Parathyroid adenoma (tissue), 2 donors: ENCODE measurements at regions not wholly inside any gene's neighbourhood (a gene's known extent, or its start where the extent isn't known, plus 50 kb on each side); places are given as distances from the start of the nearest gene placed in this dataset.

Experiments used
- H2AFZ ChIP-seq: fragments of 300-600 bp; sonication (generic); one replicate; pipeline ENCODE4 v1.7.0; 2017; ENCODE audit warnings: antibody characterized with exemption, mild to moderate bottlenecking
- H3K27ac ChIP-seq: fragments of 300-600 bp; sonication (generic); one replicate; pipeline ENCODE4 v1.7.0; 2017
- H3K27me3 ChIP-seq: fragments of 300-600 bp; sonication (generic); one replicate; pipeline ENCODE4 v1.7.0; 2017; ENCODE audit warnings: low read length; ENCODE audit not compliant: control insufficient read depth, insufficient read depth
- H3K36me3 ChIP-seq: fragments of 300-600 bp; sonication (generic); one replicate; pipeline ENCODE4 v1.7.0; 2017; ENCODE audit warnings: low read length; ENCODE audit not compliant: control insufficient read depth, insufficient read depth
- H3K4me1 ChIP-seq: fragments of 300-600 bp; sonication (generic); one replicate; pipeline ENCODE4 v1.7.0; 2017; ENCODE audit warnings: control low read depth
- H3K4me2 ChIP-seq: fragments of 300-600 bp; sonication (generic); one replicate; pipeline ENCODE4 v1.7.0; 2017; ENCODE audit warnings: low read length
- H3K4me3 ChIP-seq: fragments of 300-600 bp; sonication (generic); one replicate; pipeline ENCODE4 v1.7.0; 2017; ENCODE audit warnings: low read depth, low read length
- H3K79me2 ChIP-seq: fragments of 300-600 bp; sonication (generic); one replicate; pipeline ENCODE4 v1.7.0; 2017; ENCODE audit warnings: control low read depth
- H3K9ac ChIP-seq: fragments of 300-600 bp; sonication (generic); one replicate; pipeline ENCODE4 v1.7.0; 2017; ENCODE audit warnings: mild to moderate bottlenecking
- H3K9me3 ChIP-seq: fragments of 300-600 bp; sonication (generic); one replicate; pipeline ENCODE4 v1.7.0; 2017; ENCODE audit warnings: low read length; ENCODE audit not compliant: control insufficient read depth
- CTCF ChIP-seq: fragments of 300-600 bp; sonication (generic); IDR thresholded peaks from one replicate; pipeline ENCODE4 v1.7.0; 2017; ENCODE audit warnings: antibody characterized with exemption, mild to moderate bottlenecking
- donor health status: primary hyperparathyroidism.

- Histone ChIP-seq H3K4me3 (no peak overlapping the region), H2AFZ (no peak overlapping the region), H3K9me3 (no peaks in the 10 kb centered on the region), H3K27me3 (no peaks in the 10 kb centered on the region), H3K4me2 (no peak overlapping the region), H3K4me1 (no peaks in the 10 kb centered on the region), H3K9ac (no peak overlapping the region), H3K79me2 (no peaks in the 10 kb centered on the region), H3K36me3 (no peaks in the 10 kb centered on the region), H3K27ac (no peak overlapping the region)
- TF ChIP-seq CTCF, result no peak
These were observed 851.3 kb downstream of the TFAP2A start for GRCh38 chr6:9563568-9563967.

- Histone ChIP-seq H2AFZ (no peak overlapping the region), H3K4me3 (no peak overlapping the region), H3K9ac (no peak overlapping the region), H3K27me3 (no peaks in the 10 kb centered on the region), H3K4me1 (no peaks in the 10 kb centered on the region), H3K27ac (no peak overlapping the region), H3K9me3 (no peaks in the 10 kb centered on the region), H3K36me3 (no peaks in the 10 kb centered on the region), H3K4me2 (no peak overlapping the region), H3K79me2 (no peaks in the 10 kb centered on the region)
- TF ChIP-seq CTCF, result no peak
These were observed 860.1 kb downstream of the TFAP2A start for GRCh38 chr6:9554806-9555205.

- Histone ChIP-seq H3K4me1 (no peaks in the 10 kb centered on the region), H3K9ac (no peak overlapping the region), H3K9me3 (no peaks in the 10 kb centered on the region), H3K36me3 (no peaks in the 10 kb centered on the region), H2AFZ (no peak overlapping the region), H3K27me3 (no peaks in the 10 kb centered on the region), H3K79me2 (no peaks in the 10 kb centered on the region), H3K4me3 (no peak overlapping the region), H3K4me2 (no peak overlapping the region), H3K27ac (no peak overlapping the region)
- TF ChIP-seq CTCF, result no peak
These were observed 860.6 kb downstream of the TFAP2A start for GRCh38 chr6:9554323-9554722.

- Histone ChIP-seq H3K4me1 (no peaks in the 10 kb centered on the region), H2AFZ (no peak overlapping the region), H3K9me3 (no peaks in the 10 kb centered on the region), H3K27me3 (no peaks in the 10 kb centered on the region), H3K36me3 (no peaks in the 10 kb centered on the region), H3K4me3 (no peak overlapping the region), H3K79me2 (no peaks in the 10 kb centered on the region), H3K27ac (no peak overlapping the region), H3K4me2 (no peak overlapping the region), H3K9ac (no peak overlapping the region)
- no peak for TF ChIP-seq CTCF
These were observed 861.9 kb downstream of the TFAP2A start for GRCh38 chr6:9553002-9553401.

- Histone ChIP-seq H3K27ac (no peak overlapping the region), H2AFZ (no peak overlapping the region), H3K9me3 (no peaks in the 10 kb centered on the region), H3K4me3 (no peak overlapping the region), H3K4me2 (no peak overlapping the region), H3K4me1 (no peaks in the 10 kb centered on the region), H3K79me2 (no peaks in the 10 kb centered on the region), H3K36me3 (no peaks in the 10 kb centered on the region), H3K9ac (no peak overlapping the region), H3K27me3 (no peaks in the 10 kb centered on the region)
- TF ChIP-seq CTCF, result no peak
These were observed 871.2 kb downstream of the TFAP2A start for GRCh38 chr6:9543649-9544048.
